ENCODE measurements at regions not wholly inside any gene's neighbourhood (a gene's known extent, or its start where the extent isn't known, plus 50 kb on each side); places are given as distances from the start of the nearest gene placed in this dataset.

DNA sequence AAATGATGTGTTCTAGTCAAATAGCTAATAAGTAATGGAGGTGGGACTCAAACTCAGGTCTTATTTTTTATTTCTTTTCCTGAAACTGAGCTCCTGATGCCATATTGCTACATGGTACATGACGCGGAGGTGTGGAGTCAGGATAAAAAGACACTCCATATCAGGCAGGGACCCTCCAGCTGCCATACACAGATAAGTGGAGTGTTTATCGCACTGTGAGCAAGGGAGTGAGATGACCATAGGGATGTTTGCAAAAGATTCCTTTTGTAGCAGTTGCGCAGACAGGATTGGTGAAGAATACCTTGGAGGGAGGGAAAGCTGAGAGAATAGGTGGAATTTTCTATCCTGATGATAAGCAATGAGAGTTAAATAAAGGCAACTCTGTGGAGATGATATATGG, 657.2 kb downstream of the RNF144A start:
- no peak for DNase-seq (ENCODE audit: low read depth, low spot score)
- H3K9me3 ChIP-seq (ENCODE audit: control insufficient read depth, insufficient read depth, low read length), result no peaks in the 10 kb centered on the region; the same call in 1 of the 2 replicates
- WGBS (ENCODE audit: insufficient coverage, insufficient read length), result no CpG with 5 or more reads among the region's 4 CpGs
- no peaks in the 10 kb centered on the region for H3K4me1 ChIP-seq (ENCODE audit: control insufficient read depth, insufficient read depth, low read length)
- no peaks in the 10 kb centered on the region for H3K27me3 ChIP-seq (ENCODE audit: control insufficient read depth, insufficient read depth, low read length)
- H3K4me3 ChIP-seq (ENCODE audit: low read length), result no peak overlapping the region
- H3K27ac ChIP-seq (ENCODE audit: low read length), result no peak overlapping the region
- H3K36me3 ChIP-seq (ENCODE audit: control insufficient read depth, insufficient read depth, low read length), result no peaks in the 10 kb centered on the region

DNA sequence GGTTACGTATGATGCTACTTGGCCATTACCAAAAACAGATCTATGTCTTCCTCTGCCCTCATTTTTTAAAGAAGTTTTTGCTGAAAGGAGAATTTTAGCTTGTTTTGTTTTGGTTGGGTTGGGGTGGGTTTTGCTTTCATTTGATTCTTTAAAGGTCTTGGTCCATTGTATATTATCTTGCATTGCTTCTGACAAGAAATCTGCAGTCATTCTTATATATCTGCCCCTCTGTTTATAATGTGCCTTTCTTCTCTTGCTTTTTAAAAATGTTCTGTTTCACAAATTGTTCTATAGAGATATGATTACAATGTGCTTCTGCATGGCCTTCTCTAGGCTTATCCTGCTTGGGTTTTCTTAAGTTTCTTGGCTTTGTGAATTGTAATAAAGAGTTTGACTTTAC, 660.6 kb downstream of the RNF144A start:
- DNase-seq (ENCODE audit: low read depth, low spot score), result no peak
- Histone ChIP-seq H3K9me3 (ENCODE audit: control insufficient read depth, insufficient read depth, low read length) (no peaks in the 10 kb centered on the region; the same call in 1 of the 2 replicates), H3K27ac (ENCODE audit: low read length) (no peak overlapping the region), H3K27me3 (ENCODE audit: control insufficient read depth, insufficient read depth, low read length) (no peaks in the 10 kb centered on the region), H3K4me3 (ENCODE audit: low read length) (no peak overlapping the region), H3K4me1 (ENCODE audit: control insufficient read depth, insufficient read depth, low read length) (no peaks in the 10 kb centered on the region), H3K36me3 (ENCODE audit: control insufficient read depth, insufficient read depth, low read length) (no peaks in the 10 kb centered on the region)
- no CpG with 5 or more reads among the region's 1 CpG for WGBS (ENCODE audit: insufficient coverage, insufficient read length)

DNA sequence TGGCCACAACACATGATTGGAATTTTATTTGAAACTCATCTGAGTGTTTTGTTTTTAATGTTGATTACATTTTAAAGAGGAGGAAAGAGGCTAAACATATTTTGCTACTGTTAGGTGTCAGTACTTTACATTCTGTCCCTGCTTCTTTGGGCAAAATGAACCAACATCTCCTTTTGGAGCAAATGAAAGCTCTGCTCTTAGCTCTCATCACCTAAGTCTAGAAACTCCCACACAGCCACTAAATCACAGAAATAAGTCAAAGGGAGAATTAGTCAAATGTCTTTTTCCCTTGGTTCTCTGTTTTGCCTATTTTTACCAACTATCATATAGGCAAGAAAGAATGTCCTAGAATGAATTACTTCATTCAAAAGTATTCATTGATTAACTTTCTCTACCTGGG, 666.8 kb downstream of the RNF144A start:
- Histone ChIP-seq H3K27me3 (ENCODE audit: control insufficient read depth, insufficient read depth, low read length) (no peaks in the 10 kb centered on the region), H3K9me3 (ENCODE audit: control insufficient read depth, insufficient read depth, low read length) (no peaks in the 10 kb centered on the region), H3K4me3 (ENCODE audit: low read length) (no peak overlapping the region), H3K4me1 (ENCODE audit: control insufficient read depth, insufficient read depth, low read length) (no peaks in the 10 kb centered on the region), H3K36me3 (ENCODE audit: control insufficient read depth, insufficient read depth, low read length) (no peaks in the 10 kb centered on the region), H3K27ac (ENCODE audit: low read length) (no peak overlapping the region)
- DNase-seq (ENCODE audit: low read depth, low spot score), result no peak

DNA sequence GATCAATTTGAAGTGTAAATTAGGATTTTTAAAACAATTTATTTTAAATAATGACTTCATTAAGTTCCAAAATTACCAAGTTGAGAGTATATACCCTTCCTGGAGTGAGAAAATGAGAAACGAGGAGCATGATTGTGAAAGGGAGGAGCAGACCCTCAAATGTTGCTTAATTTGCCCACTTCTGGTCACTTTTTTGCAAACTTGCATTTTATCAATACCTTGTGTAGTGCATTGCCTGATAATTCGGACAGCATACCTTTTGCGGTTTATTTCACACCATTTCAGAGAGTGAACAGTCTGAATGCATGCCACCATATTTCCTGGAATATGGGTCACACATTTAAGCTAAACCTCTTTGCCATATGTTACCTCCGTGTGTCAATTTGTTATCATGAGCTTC, 669.7 kb downstream of the RNF144A start:
- no peak for DNase-seq (ENCODE audit: low read depth, low spot score)
- Histone ChIP-seq H3K27me3 (ENCODE audit: control insufficient read depth, insufficient read depth, low read length) (no peaks in the 10 kb centered on the region), H3K4me1 (ENCODE audit: control insufficient read depth, insufficient read depth, low read length) (no peaks in the 10 kb centered on the region), H3K36me3 (ENCODE audit: control insufficient read depth, insufficient read depth, low read length) (no peaks in the 10 kb centered on the region), H3K4me3 (ENCODE audit: low read length) (no peak overlapping the region), H3K9me3 (ENCODE audit: control insufficient read depth, insufficient read depth, low read length) (no peaks in the 10 kb centered on the region), H3K27ac (ENCODE audit: low read length) (no peak overlapping the region)
- no CpG with 5 or more reads among the region's 4 CpGs for WGBS (ENCODE audit: insufficient coverage, insufficient read length)

DNA sequence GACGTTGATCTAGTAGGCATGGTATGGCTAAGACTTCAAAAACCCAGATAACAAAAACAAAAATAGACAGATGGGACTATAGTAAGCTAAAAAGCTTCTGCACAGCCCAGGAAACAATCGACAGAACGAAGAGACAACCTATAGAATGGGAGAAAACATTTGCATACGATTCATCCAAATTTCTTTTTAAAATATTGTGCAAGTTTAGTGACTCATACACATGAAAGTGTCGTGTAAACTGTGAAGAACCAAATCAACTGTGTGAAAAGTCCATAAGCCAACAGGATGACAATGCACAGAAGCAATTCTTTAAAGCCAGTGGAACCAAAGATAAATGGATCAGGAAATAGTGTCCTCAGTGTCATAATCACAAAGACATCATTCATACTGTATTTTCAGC, 671.1 kb downstream of the RNF144A start:
- Histone ChIP-seq H3K9me3 (ENCODE audit: control insufficient read depth, insufficient read depth, low read length) (no peaks in the 10 kb centered on the region), H3K36me3 (ENCODE audit: control insufficient read depth, insufficient read depth, low read length) (no peaks in the 10 kb centered on the region), H3K27ac (ENCODE audit: low read length) (no peak overlapping the region), H3K27me3 (ENCODE audit: control insufficient read depth, insufficient read depth, low read length) (no peaks in the 10 kb centered on the region), H3K4me3 (ENCODE audit: low read length) (no peak overlapping the region), H3K4me1 (ENCODE audit: control insufficient read depth, insufficient read depth, low read length) (no peaks in the 10 kb centered on the region)
- WGBS (ENCODE audit: insufficient coverage, insufficient read length), result no CpG with 5 or more reads among the region's 5 CpGs
- no peak for DNase-seq (ENCODE audit: low read depth, low spot score)

DNA sequence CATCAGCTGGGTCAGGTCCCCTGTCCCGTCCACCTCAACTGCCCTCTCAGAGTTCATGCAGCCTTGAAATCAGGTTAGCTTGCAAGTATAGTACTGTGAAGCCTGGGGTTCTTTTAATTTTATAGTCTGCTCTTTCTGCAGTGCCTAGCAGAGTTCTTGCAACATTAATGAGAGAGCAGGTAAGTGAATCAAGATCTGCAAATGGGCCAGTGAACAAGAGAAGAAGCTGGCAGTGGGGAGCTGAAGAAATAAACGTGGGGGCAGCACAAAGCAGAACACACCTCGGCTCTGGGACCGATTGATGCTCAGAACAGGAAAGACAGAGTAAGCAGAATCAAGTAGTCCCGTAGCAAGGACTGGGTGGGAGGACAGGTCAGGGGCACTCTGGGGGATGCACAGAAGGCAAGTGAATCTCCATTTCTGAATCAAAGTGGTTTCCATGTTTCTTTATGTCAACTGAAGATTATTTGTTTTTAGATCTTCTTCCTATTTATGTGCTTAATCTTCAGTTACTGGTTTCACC, 675.5 kb downstream of the RNF144A start:
- no peaks in the 10 kb centered on the region for H3K36me3 ChIP-seq (ENCODE audit: control insufficient read depth, insufficient read depth, low read length)
- WGBS (ENCODE audit: insufficient coverage, insufficient read length), result no CpG with 5 or more reads among the region's 5 CpGs
- no peaks in the 10 kb centered on the region for H3K9me3 ChIP-seq (ENCODE audit: control insufficient read depth, insufficient read depth, low read length)
- no peak overlapping the region for H3K4me3 ChIP-seq (ENCODE audit: low read length)
- no peaks in the 10 kb centered on the region for H3K4me1 ChIP-seq (ENCODE audit: control insufficient read depth, insufficient read depth, low read length)
- no peak overlapping the region for H3K27ac ChIP-seq (ENCODE audit: low read length)
- no peaks in the 10 kb centered on the region for H3K27me3 ChIP-seq (ENCODE audit: control insufficient read depth, insufficient read depth, low read length)
- DNase-seq (ENCODE audit: low read depth, low spot score), result no peak

DNA sequence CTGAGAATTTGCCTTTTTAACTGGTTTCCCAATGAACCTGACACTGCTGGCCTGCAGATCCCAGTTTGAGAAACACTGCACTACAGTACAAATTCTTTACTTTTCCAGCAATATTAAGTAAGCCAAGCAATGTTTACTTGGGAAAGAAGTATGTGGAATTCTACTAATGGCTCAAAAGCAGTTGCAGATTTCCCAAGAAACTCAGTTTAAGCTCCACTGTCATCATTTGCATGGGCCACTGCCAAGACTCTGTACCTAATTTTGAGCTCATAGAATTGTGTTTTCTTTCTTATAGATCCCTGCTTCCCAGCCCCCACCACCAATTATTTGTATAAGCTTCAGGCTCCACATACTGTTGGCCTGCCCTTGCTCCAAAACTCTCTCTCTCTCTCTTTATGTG, 676.1 kb downstream of the RNF144A start:
- Histone ChIP-seq H3K4me3 (ENCODE audit: low read length) (no peak overlapping the region), H3K36me3 (ENCODE audit: control insufficient read depth, insufficient read depth, low read length) (no peaks in the 10 kb centered on the region), H3K27me3 (ENCODE audit: control insufficient read depth, insufficient read depth, low read length) (no peaks in the 10 kb centered on the region), H3K27ac (ENCODE audit: low read length) (no peak overlapping the region), H3K4me1 (ENCODE audit: control insufficient read depth, insufficient read depth, low read length) (no peaks in the 10 kb centered on the region), H3K9me3 (ENCODE audit: control insufficient read depth, insufficient read depth, low read length) (no peaks in the 10 kb centered on the region)
- no peak for DNase-seq (ENCODE audit: low read depth, low spot score)

DNA sequence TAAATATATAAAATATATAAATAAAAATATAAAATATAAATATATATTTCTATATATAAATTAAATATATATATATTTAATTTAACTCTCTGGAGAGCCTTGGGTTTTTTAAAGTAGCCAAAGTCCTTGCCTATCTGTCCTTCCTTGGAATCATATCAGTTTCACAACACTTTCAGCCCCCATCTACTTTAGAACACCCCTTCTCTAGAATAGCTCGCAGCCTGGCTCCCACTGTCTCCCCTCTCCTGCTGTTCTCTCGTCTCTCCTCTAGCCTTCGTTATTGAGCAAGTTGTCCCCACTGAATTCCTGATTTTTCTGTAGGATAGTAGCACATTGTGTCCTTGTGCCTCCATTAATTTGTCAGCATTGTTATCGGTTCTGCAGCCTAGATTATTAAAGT, 677.0 kb downstream of the RNF144A start:
- DNase-seq (ENCODE audit: low read depth, low spot score), result no peak
- no peaks in the 10 kb centered on the region for H3K9me3 ChIP-seq (ENCODE audit: control insufficient read depth, insufficient read depth, low read length)
- no peaks in the 10 kb centered on the region for H3K4me1 ChIP-seq (ENCODE audit: control insufficient read depth, insufficient read depth, low read length)
- no peak overlapping the region for H3K4me3 ChIP-seq (ENCODE audit: low read length)
- no peak overlapping the region for H3K27ac ChIP-seq (ENCODE audit: low read length)
- no peaks in the 10 kb centered on the region for H3K27me3 ChIP-seq (ENCODE audit: control insufficient read depth, insufficient read depth, low read length)
- no CpG with 5 or more reads among the region's 4 CpGs for WGBS (ENCODE audit: insufficient coverage, insufficient read length)
- H3K36me3 ChIP-seq (ENCODE audit: control insufficient read depth, insufficient read depth, low read length), result no peaks in the 10 kb centered on the region

DNA sequence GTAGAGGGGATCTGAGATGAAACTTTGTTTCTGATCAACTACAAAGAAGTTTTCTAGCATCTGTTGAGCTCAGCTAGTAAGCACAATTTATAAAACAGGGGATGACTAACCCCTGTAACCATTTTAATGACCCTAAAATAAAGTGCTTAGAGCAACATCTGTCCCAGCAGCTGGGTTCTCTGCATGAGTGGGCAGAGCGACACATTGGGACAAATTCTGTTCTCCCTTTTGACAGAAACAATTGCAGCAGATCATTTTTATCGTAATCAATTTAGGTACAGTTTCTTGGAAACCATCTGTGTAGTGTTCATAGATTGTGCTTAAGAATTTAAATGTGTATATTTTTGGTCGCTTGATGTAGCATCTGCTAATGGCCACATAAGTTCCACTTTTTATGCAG, 678.0 kb downstream of the RNF144A start:
- DNase-seq (ENCODE audit: low read depth, low spot score), result no peak
- no peaks in the 10 kb centered on the region for H3K36me3 ChIP-seq (ENCODE audit: control insufficient read depth, insufficient read depth, low read length)
- H3K9me3 ChIP-seq (ENCODE audit: control insufficient read depth, insufficient read depth, low read length), result no peaks in the 10 kb centered on the region
- no peaks in the 10 kb centered on the region for H3K27me3 ChIP-seq (ENCODE audit: control insufficient read depth, insufficient read depth, low read length)
- WGBS (ENCODE audit: insufficient coverage, insufficient read length), result no CpG with 5 or more reads among the region's 3 CpGs
- no peak overlapping the region for H3K4me3 ChIP-seq (ENCODE audit: low read length)
- H3K4me1 ChIP-seq (ENCODE audit: control insufficient read depth, insufficient read depth, low read length), result no peaks in the 10 kb centered on the region
- no peak overlapping the region for H3K27ac ChIP-seq (ENCODE audit: low read length)

DNA sequence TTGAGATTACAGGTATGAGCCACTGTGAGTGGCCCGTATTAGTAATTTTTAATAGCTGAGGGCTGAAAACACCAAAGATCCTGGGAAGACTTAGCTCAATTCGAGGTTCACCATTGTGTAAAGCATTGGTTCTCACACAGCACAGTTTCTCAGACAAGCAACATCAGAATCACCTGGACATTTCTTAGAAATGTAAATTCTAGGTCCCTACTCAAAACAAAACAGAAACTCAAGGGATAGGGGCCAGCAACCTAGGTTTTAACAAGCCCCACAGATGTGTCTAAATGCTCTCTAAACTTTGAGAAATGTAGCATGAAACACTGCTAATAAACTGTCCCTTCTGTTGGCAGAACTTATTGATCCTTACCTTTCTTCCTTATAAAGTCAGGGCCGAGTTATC, 681.2 kb downstream of the RNF144A start:
- WGBS (ENCODE audit: insufficient coverage, insufficient read length), result no CpG with 5 or more reads among the region's 3 CpGs
- Histone ChIP-seq H3K4me3 (ENCODE audit: low read length) (no peak overlapping the region), H3K9me3 (ENCODE audit: control insufficient read depth, insufficient read depth, low read length) (no peaks in the 10 kb centered on the region), H3K27ac (ENCODE audit: low read length) (no peak overlapping the region), H3K27me3 (ENCODE audit: control insufficient read depth, insufficient read depth, low read length) (no peaks in the 10 kb centered on the region), H3K4me1 (ENCODE audit: control insufficient read depth, insufficient read depth, low read length) (no peaks in the 10 kb centered on the region), H3K36me3 (ENCODE audit: control insufficient read depth, insufficient read depth, low read length) (no peaks in the 10 kb centered on the region)
- no peak for DNase-seq (ENCODE audit: low read depth, low spot score)

DNA sequence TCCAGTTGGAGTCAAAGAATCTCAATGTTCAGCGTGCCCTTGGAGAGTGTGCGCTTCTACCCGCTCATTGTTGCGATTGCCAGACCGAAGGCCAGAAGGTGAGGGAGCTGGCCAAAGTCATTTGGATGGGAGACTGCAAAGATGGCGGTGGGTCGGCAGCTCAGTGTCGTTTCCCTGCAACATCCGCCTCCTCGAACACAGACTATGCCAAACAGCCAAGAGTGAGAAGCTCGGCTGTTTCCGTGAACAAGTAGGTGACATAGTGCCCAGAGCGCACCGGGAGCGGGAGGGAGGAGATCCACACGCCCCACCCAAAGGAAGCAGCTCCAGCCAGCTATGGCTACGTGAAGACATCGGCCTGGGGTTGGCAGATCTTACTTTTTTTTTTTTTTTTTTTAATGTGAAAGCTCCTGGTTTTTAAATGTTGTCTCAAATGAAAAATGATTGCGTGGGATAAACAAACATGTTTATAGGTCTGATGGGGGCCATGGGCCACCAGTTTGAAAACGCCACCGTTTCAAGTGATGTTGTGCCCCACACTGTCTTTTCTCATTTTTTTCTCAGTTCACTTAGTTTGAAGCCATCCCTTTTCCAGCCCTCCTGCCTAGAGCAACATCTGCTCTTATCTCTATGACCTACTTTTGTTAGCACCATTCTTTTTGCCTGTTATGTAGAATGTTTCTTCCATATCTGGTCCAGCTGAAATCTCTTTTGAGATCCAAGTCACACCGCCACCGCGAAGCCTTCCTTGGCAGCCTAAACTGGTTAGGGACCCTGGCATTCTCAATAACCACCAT, 682.4 kb downstream of the RNF144A start:
- Histone ChIP-seq H3K4me3 (ENCODE audit: low read length) (no peak overlapping the region), H3K36me3 (ENCODE audit: control insufficient read depth, insufficient read depth, low read length) (no peaks in the 10 kb centered on the region), H3K27me3 (ENCODE audit: control insufficient read depth, insufficient read depth, low read length) (no peaks in the 10 kb centered on the region), H3K4me1 (ENCODE audit: control insufficient read depth, insufficient read depth, low read length) (no peaks in the 10 kb centered on the region), H3K9me3 (ENCODE audit: control insufficient read depth, insufficient read depth, low read length) (no peaks in the 10 kb centered on the region), H3K27ac (ENCODE audit: low read length) (no peak overlapping the region)
- DNase-seq (ENCODE audit: low read depth, low spot score), result no peak
- WGBS (ENCODE audit: insufficient coverage, insufficient read length), result no CpG with 5 or more reads among the region's 24 CpGs

All from iPS DF 6.9 (cell line).